HepG2 (cell line): ENCODE measurements at regions not wholly inside any gene's neighbourhood (a gene's known extent, or its start where the extent isn't known, plus 50 kb on each side); places are given as distances from the start of the nearest gene placed in this dataset.

ENCODE experiments used
- ATAC-seq: fragments of 200-7000 bp; cut with Tn5 transposase; 3 replicates; pipeline ENCODE4 v1.9.1; 2020; ENCODE audit warnings: mild to moderate bottlenecking, moderate library complexity
- BruUV-seq: library from RNA; stranded (reverse); fragments of 400-500 nt; replicated peaks from 2 replicates; lab custom pipeline; 2021; lab: Mats Ljungman, UMichigan
- CTCF ChIA-PET: fragments of 300-600 bp; formaldehyde crosslinking; extraction: SDS; loops from one replicate; lab custom pipeline; 2021; ENCODE audit warnings: low total read pairs, inconsistent platforms, low intra/inter-chr PET ratio; lab: Yijun Ruan, JAX
- POLR2A ChIA-PET: fragments of 350-600 bp; sonication (Branson Sonifier 250); formaldehyde crosslinking; loops from one replicate; lab custom pipeline; 2020; ENCODE audit warnings: antibody characterized with exemption, inconsistent platforms; lab: Yijun Ruan, JAX
- DNase-seq: peaks from one replicate; pipeline ENCODE4 v3.0.0-alpha.2; 2015; ENCODE audit warnings: low spot score
- FAIRE-seq: peaks from 3 replicates; lab custom pipeline; 2011; peaks lifted over from hg19 to GRCh38; lab: Jason Lieb, UNC
- H2AFZ ChIP-seq: one replicate; pipeline ENCODE4 v1.6.1; 2011; ENCODE audit warnings: low read length, inconsistent platforms
- H3K27ac ChIP-seq: fragments of 300-600 bp; 3 replicates; pipeline ENCODE4 v1.8.0; 2011; ENCODE audit warnings: mixed run types, mild to moderate bottlenecking, mixed read lengths, low read length, inconsistent platforms; ENCODE audit not compliant: insufficient read depth; ENCODE audit errors: extremely low read length
- H3K27me3 ChIP-seq, 2 experiments: fragments of 200-600 bp in 1 of 2; 2 replicates in 1 of 2; 3 replicates in 1 of 2; pipeline versions ENCODE4 v1.6.0 to v1.8.0; 2011; ENCODE audit warnings: low read length in 2 of 2, mild to moderate bottlenecking in 2 of 2, moderate library complexity in 2 of 2, inconsistent platforms in 1 of 2; ENCODE audit not compliant: insufficient read depth in 2 of 2, control insufficient read depth in 1 of 2
- H3K36me3 ChIP-seq, 2 experiments: fragments of 200-600 bp in 1 of 2; replicated peaks in 1 of 2; 2 replicates in 1 of 2; 3 replicates in 1 of 2; pipeline versions ENCODE4 v1.5.1 to v1.8.0; 2011; ENCODE audit warnings: low read length in 2 of 2, inconsistent platforms in 1 of 2; ENCODE audit not compliant: insufficient read depth in 2 of 2, control insufficient read depth in 1 of 2
- H3K4me1 ChIP-seq: 2 replicates; pipeline ENCODE4 v1.5.1; 2012; ENCODE audit warnings: low read length, inconsistent platforms; ENCODE audit not compliant: insufficient read depth
- H3K4me2 ChIP-seq: 2 replicates; pipeline ENCODE4 v1.6.0; 2011; ENCODE audit warnings: low read depth, low read length, inconsistent platforms
- H3K4me3 ChIP-seq, 3 experiments: fragments of 200-600 bp in 1 of 3; sonication (generic), shearing (Covaris generic) in 1 of 3; replicated peaks in 1 of 3; 2 replicates each; pipeline ENCODE4 v1.5.1; 2011 to 2016; ENCODE audit warnings: low read length in 3 of 3, inconsistent platforms in 2 of 3, low read depth in 2 of 3, mild to moderate bottlenecking in 2 of 3, control low read depth in 1 of 3, mixed read lengths in 1 of 3; ENCODE audit not compliant: insufficient read depth in 1 of 3
- H3K79me2 ChIP-seq: one replicate; pipeline ENCODE4 v1.6.1; 2011; ENCODE audit warnings: low read length, inconsistent platforms; ENCODE audit not compliant: insufficient read depth
- H3K9ac ChIP-seq: 2 replicates; pipeline ENCODE4 v1.6.0; 2011; ENCODE audit warnings: mild to moderate bottlenecking, low read depth, low read length, inconsistent platforms; ENCODE audit not compliant: insufficient read depth
- H3K9me3 ChIP-seq: 2 replicates; pipeline ENCODE4 v1.5.1; 2012; ENCODE audit warnings: mild to moderate bottlenecking, low read length
- H4K20me1 ChIP-seq: 2 replicates; pipeline ENCODE4 v1.6.0; 2011; ENCODE audit warnings: inconsistent platforms, mild to moderate bottlenecking, low read length, moderate library complexity; ENCODE audit not compliant: insufficient read depth
- CBX2 ChIP-seq, 2 experiments: fragments of 200-600 bp in 1 of 2; sonication (generic); formaldehyde crosslinking in 1 of 2; IDR thresholded peaks; 2 replicates each; pipeline versions ENCODE4 v1.7.0 to v1.8.1; 2018 to 2022; ENCODE audit warnings: low read depth in 2 of 2, low read length in 1 of 2, mild to moderate bottlenecking in 1 of 2, missing genetic modification reagents in 1 of 2
- CEBPB ChIP-seq: IDR thresholded peaks from 2 replicates; pipeline ENCODE4 v1.6.1; 2011; ENCODE audit warnings: low read depth, low read length, improper control_type of control experiment, borderline replicate concordance
- GABPB1 ChIP-seq: IDR thresholded peaks from 2 replicates; pipeline ENCODE4 v1.6.1; 2016; ENCODE audit warnings: mild to moderate bottlenecking, missing genetic modification reagents, moderate library complexity, missing compliant biosample characterization
- ISX ChIP-seq: sonication (generic); formaldehyde crosslinking; conservative IDR thresholded peaks from 2 replicates; pipeline ENCODE4 v1.5.0; 2020; ENCODE audit warnings: missing genetic modification reagents
- KLF9 ChIP-seq: IDR thresholded peaks from 2 replicates; pipeline ENCODE4 v1.6.1; 2016; ENCODE audit warnings: low read depth
- MXD3 ChIP-seq: IDR thresholded peaks from 2 replicates; pipeline ENCODE4 v1.6.1; 2016; ENCODE audit warnings: mild to moderate bottlenecking, missing biosample characterization, missing genetic modification reagents
- PLSCR1 ChIP-seq: sonication (generic); formaldehyde crosslinking; IDR thresholded peaks from 2 replicates; pipeline ENCODE4 v1.5.0; 2020; ENCODE audit warnings: missing genetic modification reagents, mild to moderate bottlenecking, borderline replicate concordance
- RXRA ChIP-seq: sonication (generic); formaldehyde crosslinking; IDR thresholded peaks from 2 replicates; pipeline ENCODE4 v1.5.1; 2020; ENCODE audit warnings: missing genetic modification reagents
- SATB2 ChIP-seq: sonication (generic); formaldehyde crosslinking; IDR thresholded peaks from 2 replicates; pipeline ENCODE4 v1.5.0; 2020; ENCODE audit warnings: missing genetic modification reagents
- TCF12 ChIP-seq, 2 experiments: fragments of 450-650 bp in 1 of 2; sonication (generic) in 1 of 2; formaldehyde crosslinking in 1 of 2; IDR thresholded peaks; 2 replicates each; pipeline versions ENCODE4 v1.6.1 to v1.8.0; 2017 to 2022; ENCODE audit warnings: antibody characterized with exemption in 1 of 2, mild to moderate bottlenecking in 1 of 2, missing genetic modification reagents in 1 of 2, moderate library complexity in 1 of 2
- ZBTB44 ChIP-seq: sonication (generic); formaldehyde crosslinking; IDR thresholded peaks from 2 replicates; pipeline ENCODE4 v1.4.0; 2020; ENCODE audit warnings: missing genetic modification reagents
- ZNF569 ChIP-seq: sonication (generic); formaldehyde crosslinking; IDR thresholded peaks from 2 replicates; pipeline ENCODE4 v1.5.0; 2020; ENCODE audit warnings: mild to moderate bottlenecking, missing genetic modification reagents, moderate library complexity, borderline replicate concordance
- WGBS: methylation state at CpG from one replicate; pipeline ENCODE4 v1.1.6; 2017; ENCODE audit warnings: low lambda C conversion rate; 5-methylcytosine and 5-hydroxymethylcytosine counted together
- in situ Hi-C: cut with HindIII; loops from 2 replicates; pipeline ENCODE4 v1.10.0; 2017; ENCODE audit warnings: low pct_unique_long_range_greater_than_20kb; ENCODE audit not compliant: extremely low pct_ligation_motif_present
- intact Hi-C: fragments of 100-400 bp; cut with micrococcal nuclease; formaldehyde crosslinking; loops from one replicate; pipeline ENCODE4 v1.10.0; 2022; ENCODE audit not compliant: unreplicated experiment
- TF ChIP-seq, protein P1 (sequence below): sonication (generic); formaldehyde crosslinking; IDR thresholded peaks from 2 replicates; pipeline ENCODE4 v1.4.0; 2020; ENCODE audit warnings: mild to moderate bottlenecking, missing genetic modification reagents

GRCh38 chrX:55151199-55151598, 62.4 kb downstream of the PAGE2 start:
- POLR2A ChIA-PET, result no interaction called here
- in situ Hi-C loops (no loop called here), intact Hi-C loops (no loop called here)
- FAIRE-seq (no peak), ATAC-seq (no peak)
- H3K27me3 ChIP-seq, result no peaks in the 10 kb centered on the region
- no peak overlapping the region for H3K4me3 ChIP-seq
- H3K79me2 ChIP-seq, result no peaks in the 10 kb centered on the region
- 100% methylated on average over 4 of the region's 5 CpGs for WGBS
- no peaks in the 10 kb centered on the region for H3K4me1 ChIP-seq
- H3K9me3 ChIP-seq, result no peaks in the 10 kb centered on the region
- no peaks in the 10 kb centered on the region for H4K20me1 ChIP-seq
- TF ChIP-seq ZBTB44 (CRISPR knock-in tag) (no peak), KLF9 (CRISPR knock-in tag) (no peak), TCF12 (IDR thresholded peaks at IDR 0.05) (no peak), TCF12 (CRISPR knock-in tag; IDR thresholded peaks at IDR 0.05) (no peak), RXRA (no peak), CBX2 (IDR thresholded peaks at IDR 0.05; ENCODE audit: low read depth, low read length) (no peak), CBX2 (CRISPR knock-in tag; IDR thresholded peaks at IDR 0.05; ENCODE audit: low read depth) (no peak), CEBPB (no peak), ISX (CRISPR knock-in tag) (no peak), GABPB1 (CRISPR knock-in tag) (no peak), PLSCR1 (CRISPR knock-in tag) (no peak), ZNF569 (CRISPR knock-in tag) (no peak), SATB2 (no peak), MXD3 (CRISPR knock-in tag) (no peak)
- TF ChIP-seq, protein P1, sequence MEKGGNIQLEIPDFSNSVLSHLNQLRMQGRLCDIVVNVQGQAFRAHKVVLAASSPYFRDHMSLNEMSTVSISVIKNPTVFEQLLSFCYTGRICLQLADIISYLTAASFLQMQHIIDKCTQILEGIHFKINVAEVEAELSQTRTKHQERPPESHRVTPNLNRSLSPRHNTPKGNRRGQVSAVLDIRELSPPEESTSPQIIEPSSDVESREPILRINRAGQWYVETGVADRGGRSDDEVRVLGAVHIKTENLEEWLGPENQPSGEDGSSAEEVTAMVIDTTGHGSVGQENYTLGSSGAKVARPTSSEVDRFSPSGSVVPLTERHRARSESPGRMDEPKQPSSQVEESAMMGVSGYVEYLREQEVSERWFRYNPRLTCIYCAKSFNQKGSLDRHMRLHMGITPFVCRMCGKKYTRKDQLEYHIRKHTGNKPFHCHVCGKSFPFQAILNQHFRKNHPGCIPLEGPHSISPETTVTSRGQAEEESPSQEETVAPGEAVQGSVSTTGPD (CRISPR knock-in tag), result no peak
- TF ChIP-seq, all 625 proteins: peak for 0
- DNase-seq, result no peak
- CTCF ChIA-PET, result no interaction called here
- Histone ChIP-seq H3K36me3 (no peaks in the 10 kb centered on the region), H3K27ac (no peak overlapping the region), H2AFZ (no peak overlapping the region), H3K9ac (no peak overlapping the region), H3K4me2 (no peak overlapping the region)
- BruUV-seq, result no TSS peak
